Keratinocyte (primary cell): ENCODE measurements at regions not wholly inside any gene's neighbourhood (a gene's known extent, or its start where the extent isn't known, plus 50 kb on each side); places are given as distances from the start of the nearest gene placed in this dataset.

Experiments
- DNase-seq: peaks from one replicate; pipeline ENCODE4 v3.0.0-alpha.2; 2011; ENCODE audit warnings: low read depth, missing footprints, low spot score
- FAIRE-seq: peaks from 2 replicates; lab custom pipeline; 2011; peaks lifted over from hg19 to GRCh38; lab: Jason Lieb, UNC
- H2AFZ ChIP-seq: 2 replicates; pipeline ENCODE4 v1.6.0; 2012; ENCODE audit warnings: low read length, control low read depth, inconsistent platforms; ENCODE audit not compliant: control insufficient read depth
- H3K27ac ChIP-seq: 2 replicates; pipeline ENCODE4 v1.5.1; 2011; ENCODE audit warnings: low read length; ENCODE audit not compliant: control insufficient read depth, insufficient read depth
- H3K27me3 ChIP-seq: 3 replicates; pipeline ENCODE4 v1.6.0; 2011; ENCODE audit warnings: low read length; ENCODE audit not compliant: control insufficient read depth, insufficient read depth; ENCODE audit errors: extremely low read depth
- H3K36me3 ChIP-seq, 2 experiments: 2 replicates in 1 of 2; 3 replicates in 1 of 2; pipeline ENCODE4 v1.5.1; 2011; ENCODE audit warnings: low read length in 2 of 2, mild to moderate bottlenecking in 1 of 2; ENCODE audit not compliant: control insufficient read depth in 2 of 2, insufficient read depth in 2 of 2; ENCODE audit errors: extremely low read depth in 1 of 2
- H3K4me1 ChIP-seq: 3 replicates; pipeline ENCODE4 v1.5.1; 2011; ENCODE audit warnings: low read length; ENCODE audit not compliant: control insufficient read depth, insufficient read depth; ENCODE audit errors: extremely low read depth
- H3K4me2 ChIP-seq: 3 replicates; pipeline ENCODE4 v1.6.0; 2011; ENCODE audit warnings: low read depth, low read length; ENCODE audit not compliant: control insufficient read depth, insufficient read depth; ENCODE audit errors: extremely low read depth
- H3K4me3 ChIP-seq, 3 experiments: fragments of 200-600 bp in 1 of 3; sonication (generic) in 1 of 3; 2 replicates in 2 of 3; 3 replicates in 1 of 3; pipeline ENCODE4 v1.5.1; 2011 to 2016; ENCODE audit warnings: low read length in 3 of 3, mild to moderate bottlenecking in 3 of 3, control low read depth in 2 of 3, inconsistent platforms in 1 of 3, low read depth in 1 of 3, mixed read lengths in 1 of 3, mixed run types in 1 of 3, moderate library complexity in 1 of 3; ENCODE audit not compliant: control insufficient read depth in 2 of 3, insufficient read depth in 2 of 3; ENCODE audit errors: extremely low read depth in 1 of 3
- H3K79me2 ChIP-seq: 2 replicates; pipeline ENCODE4 v1.6.0; 2012; ENCODE audit warnings: low read length; ENCODE audit not compliant: control insufficient read depth, insufficient read depth
- H3K9ac ChIP-seq: 3 replicates; pipeline ENCODE4 v1.6.0; 2011; ENCODE audit warnings: low read length; ENCODE audit not compliant: control insufficient read depth, insufficient read depth; ENCODE audit errors: extremely low read depth
- H3K9me1 ChIP-seq: 3 replicates; pipeline ENCODE4 v1.6.0; 2011; ENCODE audit warnings: low read length; ENCODE audit not compliant: control insufficient read depth, insufficient read depth; ENCODE audit errors: extremely low read depth
- H3K9me3 ChIP-seq: 2 replicates; pipeline ENCODE4 v1.5.1; 2012; ENCODE audit warnings: low read depth, low read length; ENCODE audit not compliant: control insufficient read depth
- H4K20me1 ChIP-seq: 3 replicates; pipeline ENCODE4 v1.6.0; 2011; ENCODE audit warnings: low read length; ENCODE audit not compliant: control insufficient read depth, insufficient read depth; ENCODE audit errors: extremely low read depth
- EZH2 ChIP-seq: IDR thresholded peaks from one replicate; pipeline ENCODE4 v1.6.1; 2012; ENCODE audit warnings: inconsistent platforms, mild to moderate bottlenecking, low read length, moderate library complexity
- dilution Hi-C: fragments of 300-500 bp; cut with MboI; formaldehyde crosslinking; loops from one replicate; pipeline ENCODE4 v1.7.0; 2020; ENCODE audit warnings: low sequenced_read_pairs; ENCODE audit not compliant: extremely low pct_ligation_motif_present
- TF ChIP-seq, protein P1 (sequence below), 3 experiments: IDR thresholded peaks in 1 of 3; conservative IDR thresholded peaks in 1 of 3; optimal IDR thresholded peaks in 1 of 3; 2 replicates in 2 of 3; 3 replicates in 1 of 3; pipeline versions ENCODE3 to v1.5.1; 2011; ENCODE audit warnings: low read length in 3 of 3, mild to moderate bottlenecking in 3 of 3, moderate library complexity in 2 of 3, control low read depth in 1 of 3, inconsistent platforms in 1 of 3; ENCODE audit not compliant: insufficient read depth in 2 of 3; ENCODE audit errors: extremely low read depth in 1 of 3

DNA sequence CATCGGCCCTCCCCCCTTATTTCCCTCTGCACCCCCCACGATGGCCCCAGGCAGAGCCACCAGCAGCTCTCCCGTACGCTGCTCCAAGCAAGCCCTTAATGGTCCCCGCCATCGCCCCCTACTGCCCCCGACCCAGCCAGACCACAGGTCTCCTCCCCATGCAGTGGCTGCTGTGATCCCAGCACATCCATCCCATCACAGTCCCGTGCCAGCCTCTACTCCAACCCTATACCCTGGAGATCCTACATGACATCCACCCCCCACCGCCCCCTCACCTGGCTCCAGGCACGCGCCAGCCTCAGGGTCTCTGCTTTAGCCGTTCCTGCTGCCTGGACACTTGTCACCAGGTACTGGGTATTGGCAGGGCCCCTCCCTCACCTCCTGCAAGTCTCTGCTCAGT, 85.8 kb upstream of the RTL6 start:
- H3K27ac ChIP-seq, result no peak overlapping the region
- TF ChIP-seq EZH2, result no peak
- TF ChIP-seq, protein P1, sequence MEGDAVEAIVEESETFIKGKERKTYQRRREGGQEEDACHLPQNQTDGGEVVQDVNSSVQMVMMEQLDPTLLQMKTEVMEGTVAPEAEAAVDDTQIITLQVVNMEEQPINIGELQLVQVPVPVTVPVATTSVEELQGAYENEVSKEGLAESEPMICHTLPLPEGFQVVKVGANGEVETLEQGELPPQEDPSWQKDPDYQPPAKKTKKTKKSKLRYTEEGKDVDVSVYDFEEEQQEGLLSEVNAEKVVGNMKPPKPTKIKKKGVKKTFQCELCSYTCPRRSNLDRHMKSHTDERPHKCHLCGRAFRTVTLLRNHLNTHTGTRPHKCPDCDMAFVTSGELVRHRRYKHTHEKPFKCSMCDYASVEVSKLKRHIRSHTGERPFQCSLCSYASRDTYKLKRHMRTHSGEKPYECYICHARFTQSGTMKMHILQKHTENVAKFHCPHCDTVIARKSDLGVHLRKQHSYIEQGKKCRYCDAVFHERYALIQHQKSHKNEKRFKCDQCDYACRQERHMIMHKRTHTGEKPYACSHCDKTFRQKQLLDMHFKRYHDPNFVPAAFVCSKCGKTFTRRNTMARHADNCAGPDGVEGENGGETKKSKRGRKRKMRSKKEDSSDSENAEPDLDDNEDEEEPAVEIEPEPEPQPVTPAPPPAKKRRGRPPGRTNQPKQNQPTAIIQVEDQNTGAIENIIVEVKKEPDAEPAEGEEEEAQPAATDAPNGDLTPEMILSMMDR (optimal IDR thresholded peaks at IDR 0.05 in 1 of 3, IDR thresholded peaks at IDR 0.05 in 1 of 3, conservative IDR thresholded peaks at IDR 0.05 in 1 of 3; ENCODE audit: extremely low read depth in 1 of 3, insufficient read depth in 2 of 3, low read length in 3 of 3), result no peak
- H3K79me2 ChIP-seq, result no peaks in the 10 kb centered on the region
- H3K9me1 ChIP-seq, result no peaks in the 10 kb centered on the region
- H3K4me3 ChIP-seq, result no peak overlapping the region
- no peak overlapping the region for H3K9ac ChIP-seq
- H3K27me3 ChIP-seq, result peaks cover 20% of the 10 kb centered on the region
- H3K36me3 ChIP-seq, result no peaks in the 10 kb centered on the region
- no peaks in the 10 kb centered on the region for H3K9me3 ChIP-seq
- H4K20me1 ChIP-seq, result no peaks in the 10 kb centered on the region
- DNase-seq, result no peak
- H2AFZ ChIP-seq, result no peak overlapping the region
- no peak overlapping the region for H3K4me2 ChIP-seq
- FAIRE-seq, result no peak
- dilution Hi-C loops, result no loop called here
- no peaks in the 10 kb centered on the region for H3K4me1 ChIP-seq

DNA sequence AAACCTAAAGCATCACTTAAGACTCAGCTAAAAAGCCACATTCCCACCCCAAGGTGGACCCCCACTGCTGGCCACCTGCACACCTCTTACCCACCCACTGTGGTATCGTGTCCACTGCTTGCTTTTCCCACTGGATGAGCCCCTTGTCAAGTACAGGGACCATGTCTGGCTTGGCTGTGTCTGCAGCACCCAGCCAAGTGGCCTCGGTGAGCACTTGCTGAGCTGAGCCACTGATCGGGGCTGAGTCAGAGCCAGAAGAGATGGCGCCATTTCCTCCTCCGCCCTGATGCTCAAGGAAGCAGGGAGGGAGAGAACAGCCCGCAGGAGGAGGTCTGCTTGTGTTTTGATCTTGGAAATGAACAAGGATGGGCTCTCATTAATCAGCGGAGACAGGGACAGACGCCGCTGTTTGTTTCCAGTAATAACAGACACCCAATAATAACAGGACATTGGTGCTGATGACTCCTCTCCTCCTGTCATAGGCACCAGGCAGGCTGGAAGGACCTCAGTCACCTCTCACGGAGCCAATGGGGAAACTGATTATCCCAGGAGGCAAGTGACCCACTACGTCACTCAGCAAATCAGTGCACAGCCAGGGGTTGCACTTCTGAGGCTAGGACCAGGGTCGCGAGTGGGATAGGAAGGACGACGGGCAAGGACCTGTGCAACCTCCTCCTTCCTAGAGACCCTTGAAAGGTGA, 85.2 kb upstream of the RTL6 start:
- DNase-seq (no peak), FAIRE-seq (no peak)
- dilution Hi-C loops, result no loop called here
- H3K79me2 ChIP-seq, result no peaks in the 10 kb centered on the region
- no peaks in the 10 kb centered on the region for H3K9me1 ChIP-seq
- no peaks in the 10 kb centered on the region for H4K20me1 ChIP-seq
- H3K4me1 ChIP-seq, result no peaks in the 10 kb centered on the region
- no peak for TF ChIP-seq EZH2
- TF ChIP-seq, protein P1 (optimal IDR thresholded peaks at IDR 0.05 in 1 of 3, IDR thresholded peaks at IDR 0.05 in 1 of 3, conservative IDR thresholded peaks at IDR 0.05 in 1 of 3; ENCODE audit: extremely low read depth in 1 of 3, insufficient read depth in 2 of 3, low read length in 3 of 3), result no peak
- H3K27ac ChIP-seq, result no peak overlapping the region
- no peaks in the 10 kb centered on the region for H3K9me3 ChIP-seq
- H3K27me3 ChIP-seq, result peaks cover 21% of the 10 kb centered on the region
- H2AFZ ChIP-seq, result no peak overlapping the region
- no peak overlapping the region for H3K4me2 ChIP-seq
- H3K9ac ChIP-seq, result no peak overlapping the region
- H3K36me3 ChIP-seq, result no peaks in the 10 kb centered on the region
- no peak overlapping the region for H3K4me3 ChIP-seq
